Lower leg skin (tissue), 4 donors: ENCODE measurements at regions not wholly inside any gene's neighbourhood (a gene's known extent, or its start where the extent isn't known, plus 50 kb on each side); places are given as distances from the start of the nearest gene placed in this dataset.

Source experiments
- DNase-seq, 2 donors: peaks; one replicate each; pipeline ENCODE4 v3.0.0-alpha.2; 2019; ENCODE audit warnings: low spot score in 2 of 2
- H3K4me3 ChIP-seq: fragments of 200-600 bp; sonication (generic); 2 replicates; pipeline ENCODE4 v1.5.1; 2017; ENCODE audit warnings: mild to moderate bottlenecking, low read depth; ENCODE audit not compliant: poor library complexity, severe bottlenecking
- POLR2A ChIP-seq, 2 donors: fragments of 450-650 bp; IDR thresholded peaks; one replicate each; pipeline ENCODE4 v1.6.1; 2016 to 2017; ENCODE audit warnings: antibody characterized with exemption in 2 of 2, mild to moderate bottlenecking in 1 of 2, moderate library complexity in 1 of 2
- WGBS, 2 donors: methylation state at CpG; one replicate each; pipeline ENCODE4 v1.1.5; 2018; 5-methylcytosine and 5-hydroxymethylcytosine counted together
- intact Hi-C: fragments of 100-400 bp; cut with DNase I; formaldehyde crosslinking; loops from one replicate; pipeline ENCODE4 v1.15.0; 2023; ENCODE audit warnings: low total_unique reads
- TF ChIP-seq, protein P1 (sequence below), 3 donors: fragments of 450-650 bp; IDR thresholded peaks; one replicate each; pipeline ENCODE4 v1.5.1; 2016; ENCODE audit warnings: antibody characterized with exemption in 3 of 3, mild to moderate bottlenecking in 3 of 3, moderate library complexity in 2 of 3

DNA sequence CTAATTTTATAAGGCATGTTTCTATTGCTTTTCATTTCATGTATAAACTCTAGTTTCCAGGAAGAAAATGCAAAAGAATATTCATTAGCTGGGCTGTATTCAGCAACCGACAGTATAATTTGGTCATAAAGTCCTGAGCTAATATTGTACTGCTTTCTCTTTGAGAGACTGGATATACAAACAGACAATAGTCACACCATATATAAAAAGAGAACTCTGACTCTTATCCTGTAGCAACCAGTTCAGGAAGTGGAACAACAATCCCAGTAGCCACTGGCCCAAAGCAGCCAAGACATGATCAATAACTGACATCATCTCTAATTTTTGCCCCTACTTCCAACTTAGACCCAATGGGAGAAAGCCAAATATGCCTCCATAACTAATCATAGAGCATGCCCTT, 160.8 kb downstream of the FSIP2 start:
- intact Hi-C loops: no loop called here
- TF ChIP-seq, protein P1, sequence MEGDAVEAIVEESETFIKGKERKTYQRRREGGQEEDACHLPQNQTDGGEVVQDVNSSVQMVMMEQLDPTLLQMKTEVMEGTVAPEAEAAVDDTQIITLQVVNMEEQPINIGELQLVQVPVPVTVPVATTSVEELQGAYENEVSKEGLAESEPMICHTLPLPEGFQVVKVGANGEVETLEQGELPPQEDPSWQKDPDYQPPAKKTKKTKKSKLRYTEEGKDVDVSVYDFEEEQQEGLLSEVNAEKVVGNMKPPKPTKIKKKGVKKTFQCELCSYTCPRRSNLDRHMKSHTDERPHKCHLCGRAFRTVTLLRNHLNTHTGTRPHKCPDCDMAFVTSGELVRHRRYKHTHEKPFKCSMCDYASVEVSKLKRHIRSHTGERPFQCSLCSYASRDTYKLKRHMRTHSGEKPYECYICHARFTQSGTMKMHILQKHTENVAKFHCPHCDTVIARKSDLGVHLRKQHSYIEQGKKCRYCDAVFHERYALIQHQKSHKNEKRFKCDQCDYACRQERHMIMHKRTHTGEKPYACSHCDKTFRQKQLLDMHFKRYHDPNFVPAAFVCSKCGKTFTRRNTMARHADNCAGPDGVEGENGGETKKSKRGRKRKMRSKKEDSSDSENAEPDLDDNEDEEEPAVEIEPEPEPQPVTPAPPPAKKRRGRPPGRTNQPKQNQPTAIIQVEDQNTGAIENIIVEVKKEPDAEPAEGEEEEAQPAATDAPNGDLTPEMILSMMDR (IDR thresholded peaks at IDR 0.05): no peak
- TF ChIP-seq POLR2A (IDR thresholded peaks at IDR 0.05): no peak
- DNase-seq: no peak
- no peak overlapping the region for H3K4me3 ChIP-seq
- WGBS, 2 donors: 85 to 100% methylated on average over 1 of the region's 1 CpG

DNA sequence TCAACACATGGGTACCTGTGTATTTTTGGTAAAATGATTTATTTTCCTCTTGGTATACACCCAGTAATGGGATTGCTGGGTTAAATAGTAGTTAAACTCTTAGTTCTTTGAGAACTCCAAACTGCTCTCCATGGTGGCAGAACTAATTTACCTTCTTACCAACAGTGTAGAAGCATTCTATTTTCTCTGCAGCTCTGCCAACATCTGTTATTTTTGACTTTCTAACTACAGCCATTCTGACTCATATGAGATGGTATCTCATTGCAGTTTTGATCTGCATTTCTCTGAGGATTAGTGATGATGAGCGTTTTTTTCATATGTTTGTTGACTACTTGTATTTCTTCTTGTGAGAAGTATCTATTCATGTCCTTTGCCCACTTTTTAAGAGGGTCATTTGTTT, 180.6 kb downstream of the FSIP2 start:
- no peak for TF ChIP-seq POLR2A (IDR thresholded peaks at IDR 0.05)
- TF ChIP-seq, protein P1 (IDR thresholded peaks at IDR 0.05): no peak
- H3K4me3 ChIP-seq: no peak overlapping the region
- intact Hi-C loops: no loop called here
- 64 to 65% methylated on average over 1 of the region's 1 CpG for WGBS, 2 donors
- DNase-seq: no peak

DNA sequence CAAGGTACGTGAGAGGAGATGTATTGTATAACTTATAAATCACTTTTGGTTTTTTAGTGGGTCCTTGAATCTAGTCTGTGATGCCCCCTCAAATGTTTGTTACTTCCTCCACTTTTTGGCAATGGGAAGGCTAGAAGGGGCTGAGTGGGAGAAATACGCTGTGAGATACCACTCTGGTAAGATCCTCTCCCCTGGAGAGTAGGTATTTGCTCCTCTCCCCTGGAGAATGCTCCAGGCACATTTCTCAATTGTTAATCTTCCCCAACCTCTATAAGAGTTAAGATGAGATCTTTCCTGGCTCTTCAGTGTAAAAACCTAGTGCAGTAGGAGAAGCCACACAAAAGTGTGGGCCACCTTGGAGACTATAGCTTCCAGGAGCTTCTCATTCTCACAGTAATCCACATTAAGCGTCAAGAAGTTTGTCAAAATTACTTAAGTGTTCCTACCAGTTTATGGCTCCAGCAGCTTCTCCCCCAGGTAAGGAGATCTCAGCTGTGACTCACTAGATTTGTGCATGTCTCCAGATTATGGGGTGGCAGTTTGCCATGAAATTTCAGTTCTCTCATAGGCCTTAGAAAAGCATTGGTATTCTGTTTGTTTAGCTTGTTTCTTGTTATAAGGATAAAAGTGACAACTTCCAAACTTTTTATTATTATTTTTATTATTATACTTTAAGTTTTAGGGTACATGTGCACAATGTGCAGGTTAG, 182.6 kb downstream of the FSIP2 start:
- no peak for DNase-seq
- no peak overlapping the region for H3K4me3 ChIP-seq
- WGBS, 2 donors: 84% methylated on average over 3 of the region's 3 CpGs
- intact Hi-C loops: no loop called here
- TF ChIP-seq, protein P1 (IDR thresholded peaks at IDR 0.05): no peak
- TF ChIP-seq POLR2A (IDR thresholded peaks at IDR 0.05): no peak

DNA sequence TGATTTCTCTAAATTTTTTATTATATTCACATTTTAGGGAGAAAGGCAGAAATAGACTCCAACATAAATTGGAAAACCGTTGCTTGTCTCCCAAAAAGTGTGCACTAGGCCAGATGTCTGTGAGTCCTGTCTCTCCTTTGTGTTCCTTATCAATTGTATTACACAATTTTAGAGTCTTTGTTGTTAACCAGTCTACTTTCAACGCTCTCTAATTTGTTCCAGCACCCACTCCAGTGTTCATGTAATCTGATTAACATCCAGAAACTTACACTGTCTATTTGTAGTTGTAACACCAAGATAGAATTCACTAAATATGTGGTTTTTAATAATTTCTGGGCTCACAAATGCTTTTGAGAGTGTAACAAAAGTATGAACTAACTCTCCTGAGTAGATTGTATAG, 195.6 kb downstream of the FSIP2 start:
- intact Hi-C loops: no loop called here
- 56 to 72% methylated on average over 2 of the region's 2 CpGs for WGBS, 2 donors
- DNase-seq: no peak
- TF ChIP-seq POLR2A (IDR thresholded peaks at IDR 0.05): no peak
- TF ChIP-seq, protein P1 (IDR thresholded peaks at IDR 0.05): no peak
- H3K4me3 ChIP-seq: no peak overlapping the region

DNA sequence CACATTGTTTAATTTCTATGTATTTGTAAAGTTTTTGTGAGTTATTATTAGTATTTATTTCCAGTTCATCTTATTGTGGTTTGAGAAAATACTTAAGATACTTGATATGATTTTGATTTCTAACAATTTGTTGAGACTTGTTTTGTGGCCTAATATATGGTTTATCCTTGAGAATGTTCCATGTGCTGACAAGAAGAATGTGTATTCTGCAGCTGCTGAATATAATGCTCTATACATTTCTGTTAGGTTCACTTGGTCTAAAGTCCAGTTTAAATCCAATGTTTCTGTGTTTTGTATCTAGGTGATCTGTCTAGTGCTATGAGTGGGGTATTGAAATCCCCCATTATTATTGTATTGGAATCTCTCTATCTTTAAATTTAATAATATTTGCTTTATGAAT, 201.3 kb downstream of the FSIP2 start:
- no peak for DNase-seq
- no peak for TF ChIP-seq POLR2A (IDR thresholded peaks at IDR 0.05)
- TF ChIP-seq, protein P1 (IDR thresholded peaks at IDR 0.05): no peak
- intact Hi-C loops: loop anchor here (5.0 kb wide), 1 partner anchor 1398 kb away; no protein-coding TSS in a partner anchor
- H3K4me3 ChIP-seq: no peak overlapping the region

DNA sequence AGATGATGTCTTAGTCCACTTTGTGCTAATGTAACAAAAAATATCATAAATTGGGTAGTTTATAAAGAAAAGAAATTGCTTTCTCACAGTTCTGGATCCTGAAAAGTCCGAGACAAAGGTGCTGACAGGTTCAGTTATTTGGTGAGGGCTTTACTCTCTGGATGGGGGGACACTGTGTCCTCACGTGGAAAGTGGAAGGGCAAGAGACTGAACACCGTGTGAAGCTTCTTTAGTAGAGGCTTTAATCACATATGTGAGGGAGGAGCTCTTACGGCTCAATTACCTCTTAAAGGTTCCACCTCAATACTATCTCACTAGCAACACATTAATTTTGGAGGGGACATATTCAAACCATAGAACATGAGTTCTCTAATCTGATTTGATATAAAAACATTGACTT, 204.3 kb downstream of the FSIP2 start:
- H3K4me3 ChIP-seq: no peak overlapping the region
- 86 to 91% methylated on average over 4 of the region's 4 CpGs for WGBS, 2 donors
- intact Hi-C loops: loop anchor here (5.0 kb wide), 1 partner anchor 1401 kb away; no protein-coding TSS in a partner anchor
- TF ChIP-seq, protein P1 (IDR thresholded peaks at IDR 0.05): no peak
- TF ChIP-seq POLR2A (IDR thresholded peaks at IDR 0.05): no peak
- no peak for DNase-seq
